ENCODE measurements at regions not wholly inside any gene's neighbourhood (a gene's known extent, or its start where the extent isn't known, plus 50 kb on each side); places are given as distances from the start of the nearest gene placed in this dataset.

GRCh38 chr13:30363725-30364124, 56.4 kb upstream of the KATNAL1 start:
- Mint-ChIP-seq H3K9me3 (ENCODE audit: low read depth, unreplicated experiment) (no peaks in the 10 kb centered on the region), H3K4me1 (ENCODE audit: low read depth, unreplicated experiment) (no peaks in the 10 kb centered on the region), H3K27me3 (ENCODE audit: unreplicated experiment) (no peaks in the 10 kb centered on the region), H3K36me3 (ENCODE audit: insufficient read depth, unreplicated experiment) (no peaks in the 10 kb centered on the region), H3K4me3 (ENCODE audit: low read depth, unreplicated experiment) (no peak overlapping the region), H3K27ac (ENCODE audit: unreplicated experiment) (no peak overlapping the region)
- BruUV-seq (replicated peaks): no TSS peak
- CTCF ChIA-PET: interaction anchor here (0.8 kb wide), 1 partner anchor 9 kb away, joined by 3 read pairs; no protein-coding TSS in a partner anchor
- no peak for DNase-seq
- intact Hi-C loops (cut with micrococcal nuclease; ENCODE audit: unreplicated experiment): no loop called here
- TF ChIP-seq, protein P1, sequence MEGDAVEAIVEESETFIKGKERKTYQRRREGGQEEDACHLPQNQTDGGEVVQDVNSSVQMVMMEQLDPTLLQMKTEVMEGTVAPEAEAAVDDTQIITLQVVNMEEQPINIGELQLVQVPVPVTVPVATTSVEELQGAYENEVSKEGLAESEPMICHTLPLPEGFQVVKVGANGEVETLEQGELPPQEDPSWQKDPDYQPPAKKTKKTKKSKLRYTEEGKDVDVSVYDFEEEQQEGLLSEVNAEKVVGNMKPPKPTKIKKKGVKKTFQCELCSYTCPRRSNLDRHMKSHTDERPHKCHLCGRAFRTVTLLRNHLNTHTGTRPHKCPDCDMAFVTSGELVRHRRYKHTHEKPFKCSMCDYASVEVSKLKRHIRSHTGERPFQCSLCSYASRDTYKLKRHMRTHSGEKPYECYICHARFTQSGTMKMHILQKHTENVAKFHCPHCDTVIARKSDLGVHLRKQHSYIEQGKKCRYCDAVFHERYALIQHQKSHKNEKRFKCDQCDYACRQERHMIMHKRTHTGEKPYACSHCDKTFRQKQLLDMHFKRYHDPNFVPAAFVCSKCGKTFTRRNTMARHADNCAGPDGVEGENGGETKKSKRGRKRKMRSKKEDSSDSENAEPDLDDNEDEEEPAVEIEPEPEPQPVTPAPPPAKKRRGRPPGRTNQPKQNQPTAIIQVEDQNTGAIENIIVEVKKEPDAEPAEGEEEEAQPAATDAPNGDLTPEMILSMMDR (IDR thresholded peaks at IDR 0.05; ENCODE audit: unreplicated experiment): no peak

- TF ChIP-seq, protein P1 (IDR thresholded peaks at IDR 0.05; ENCODE audit: unreplicated experiment): no peak
- CTCF ChIA-PET: no interaction called here
- no peak overlapping the region for H3K27ac Mint-ChIP-seq (ENCODE audit: unreplicated experiment)
- H3K4me1 Mint-ChIP-seq (ENCODE audit: low read depth, unreplicated experiment): no peaks in the 10 kb centered on the region
- no peaks in the 10 kb centered on the region for H3K36me3 Mint-ChIP-seq (ENCODE audit: insufficient read depth, unreplicated experiment)
- H3K9me3 Mint-ChIP-seq (ENCODE audit: low read depth, unreplicated experiment): no peaks in the 10 kb centered on the region
- no peak overlapping the region for H3K4me3 Mint-ChIP-seq (ENCODE audit: low read depth, unreplicated experiment)
- DNase-seq: no peak
- no peaks in the 10 kb centered on the region for H3K27me3 Mint-ChIP-seq (ENCODE audit: unreplicated experiment)
- no TSS peak for BruUV-seq (replicated peaks)
- intact Hi-C loops (cut with micrococcal nuclease; ENCODE audit: unreplicated experiment): no loop called here
Measured at GRCh38 chr13:30364133-30364532, 56.8 kb upstream of the KATNAL1 start.

- no TSS peak for BruUV-seq (replicated peaks)
- Mint-ChIP-seq H3K27me3 (ENCODE audit: unreplicated experiment) (no peaks in the 10 kb centered on the region), H3K36me3 (ENCODE audit: insufficient read depth, unreplicated experiment) (no peaks in the 10 kb centered on the region), H3K4me3 (ENCODE audit: low read depth, unreplicated experiment) (no peak overlapping the region), H3K9me3 (ENCODE audit: low read depth, unreplicated experiment) (no peaks in the 10 kb centered on the region), H3K4me1 (ENCODE audit: low read depth, unreplicated experiment) (no peaks in the 10 kb centered on the region), H3K27ac (ENCODE audit: unreplicated experiment) (no peak overlapping the region)
- intact Hi-C loops (cut with micrococcal nuclease; ENCODE audit: unreplicated experiment): no loop called here
- CTCF ChIA-PET: no interaction called here
- no peak for DNase-seq
- TF ChIP-seq, protein P1 (IDR thresholded peaks at IDR 0.05; ENCODE audit: unreplicated experiment): no peak
Measured at GRCh38 chr13:30364876-30365275, 57.4 kb upstream of the UBE2L5 start.

- Mint-ChIP-seq H3K4me1 (ENCODE audit: low read depth, unreplicated experiment) (no peaks in the 10 kb centered on the region), H3K9me3 (ENCODE audit: low read depth, unreplicated experiment) (no peaks in the 10 kb centered on the region), H3K36me3 (ENCODE audit: insufficient read depth, unreplicated experiment) (no peaks in the 10 kb centered on the region), H3K27ac (ENCODE audit: unreplicated experiment) (no peak overlapping the region), H3K4me3 (ENCODE audit: low read depth, unreplicated experiment) (no peak overlapping the region), H3K27me3 (ENCODE audit: unreplicated experiment) (no peaks in the 10 kb centered on the region)
- intact Hi-C loops (cut with micrococcal nuclease; ENCODE audit: unreplicated experiment): no loop called here
- CTCF ChIA-PET: no interaction called here
- no peak for DNase-seq
- BruUV-seq (replicated peaks): no TSS peak
- TF ChIP-seq, protein P1 (IDR thresholded peaks at IDR 0.05; ENCODE audit: unreplicated experiment): no peak
Measured at GRCh38 chr13:30366088-30366487, 56.2 kb upstream of the UBE2L5 start.

Measured in Calu3 (cell line).